ENCODE measurements at regions not wholly inside any gene's neighbourhood (a gene's known extent, or its start where the extent isn't known, plus 50 kb on each side); places are given as distances from the start of the nearest gene placed in this dataset.

DNA sequence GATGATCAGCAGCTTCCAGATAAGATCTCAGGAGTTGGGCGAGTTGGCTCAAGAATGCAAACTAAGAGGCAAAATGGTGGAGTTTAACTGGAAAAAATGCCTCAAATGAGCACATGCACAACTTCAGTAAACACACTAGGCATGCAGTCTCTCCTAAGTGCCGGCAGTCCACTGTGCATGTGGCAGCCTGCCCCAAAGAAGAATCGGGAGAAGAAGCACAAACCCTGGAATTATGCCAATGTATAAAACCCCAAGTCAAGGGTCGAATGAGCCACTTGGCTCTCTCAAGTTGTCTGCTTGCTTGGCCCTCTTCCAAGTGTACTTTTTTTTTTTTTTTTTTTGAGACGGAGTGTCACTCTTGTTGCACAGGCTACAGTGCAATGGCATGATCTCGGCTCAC lies 53.3 kb upstream of the SLITRK1 start:
- H3K9ac ChIP-seq (ENCODE audit: low read depth, low read length): no peak overlapping the region
- no peak overlapping the region for H3K27ac ChIP-seq (ENCODE audit: low read length)
- H3K36me3 ChIP-seq (ENCODE audit: insufficient read depth, low read length): no peaks in the 10 kb centered on the region
- H2AFZ ChIP-seq (ENCODE audit: low read depth, low read length): no peak overlapping the region
- H3K4me2 ChIP-seq (ENCODE audit: insufficient read depth, low read length): no peak overlapping the region
- no peak for TF ChIP-seq EZH2 (IDR thresholded peaks at IDR 0.05; ENCODE audit: borderline replicate concordance, low read depth, low read length, severe bottlenecking)
- DNase-seq (no peak), ATAC-seq (ENCODE audit: insufficient read depth, low read depth) (no peak)
- no peak overlapping the region for H3K4me3 ChIP-seq (ENCODE audit: low read depth in 1 of 2, low read length in 2 of 2)
- no peaks in the 10 kb centered on the region for H3K4me1 ChIP-seq (ENCODE audit: insufficient read depth, low read length)
- no peaks in the 10 kb centered on the region for H4K20me1 ChIP-seq (ENCODE audit: insufficient read depth, low read length)
- no peaks in the 10 kb centered on the region for H3K79me2 ChIP-seq (ENCODE audit: insufficient read depth, low read length)
- no peaks in the 10 kb centered on the region for H3K27me3 ChIP-seq (ENCODE audit: insufficient read depth, low read length, poor library complexity)
- peaks cover 2% of the 10 kb centered on the region for H3K9me3 ChIP-seq (ENCODE audit: insufficient read depth, low read length, severe bottlenecking)
